OCI-LY7 (cell line): ENCODE measurements at regions not wholly inside any gene's neighbourhood (a gene's known extent, or its start where the extent isn't known, plus 50 kb on each side); places are given as distances from the start of the nearest gene placed in this dataset.

ENCODE experiments used
- BruUV-seq: library from RNA; stranded (reverse); fragments of 400-500 nt; replicated peaks from 2 replicates; lab custom pipeline; 2021; lab: Mats Ljungman, UMichigan
- CTCF ChIA-PET: fragments of 300-600 bp; sonication (Branson Sonifier 250); formaldehyde crosslinking; loops from one replicate; lab custom pipeline; 2022; ENCODE audit warnings: antibody characterized with exemption; ENCODE audit not compliant: unreplicated experiment; lab: Charles Lee
- POLR2A ChIA-PET: fragments of 300-600 bp; sonication (Branson Sonifier 250); formaldehyde crosslinking; loops from one replicate; lab custom pipeline; 2022; ENCODE audit warnings: antibody characterized with exemption; lab: Charles Lee
- DNase-seq: peaks from one replicate; pipeline ENCODE4 v3.0.0-alpha.2; 2015; ENCODE audit warnings: low spot score
- H2AFZ ChIP-seq: fragments of 200-600 bp; sonication (generic), shearing (Covaris generic); 2 replicates; pipeline ENCODE4 v1.6.1; 2014; ENCODE audit warnings: mild to moderate bottlenecking, antibody characterized with exemption, low read length, moderate library complexity
- H3K27ac ChIP-seq: fragments of 200-600 bp; sonication (generic); 2 replicates; pipeline ENCODE4 v1.5.1; 2014; ENCODE audit warnings: mixed run types, low read depth, mild to moderate bottlenecking, moderate library complexity, low read length, inconsistent platforms; ENCODE audit not compliant: poor library complexity, severe bottlenecking
- H3K36me3 ChIP-seq: fragments of 200-600 bp; sonication (generic); 2 replicates; pipeline ENCODE4 v1.6.1; 2014; ENCODE audit warnings: mild to moderate bottlenecking, antibody characterized with exemption, low read length, moderate library complexity, mixed read lengths; ENCODE audit not compliant: insufficient read depth
- H3K4me1 ChIP-seq: fragments of 200-600 bp; sonication (generic); 2 replicates; pipeline ENCODE4 v1.5.1; 2014; ENCODE audit warnings: mild to moderate bottlenecking, low read length; ENCODE audit not compliant: insufficient read depth, poor library complexity, severe bottlenecking
- H3K4me2 ChIP-seq: fragments of 200-600 bp; sonication (generic); 2 replicates; pipeline ENCODE4 v1.6.1; 2014; ENCODE audit warnings: mild to moderate bottlenecking, low read length
- H3K4me3 ChIP-seq: fragments of 200-600 bp; sonication (generic); 2 replicates; pipeline ENCODE4 v1.5.1; 2014; ENCODE audit warnings: mild to moderate bottlenecking, low read depth, low read length; ENCODE audit not compliant: poor library complexity, severe bottlenecking
- H3K79me2 ChIP-seq: fragments of 200-600 bp; sonication (generic); 2 replicates; pipeline ENCODE4 v1.6.1; 2016; ENCODE audit warnings: low read depth, mild to moderate bottlenecking, low read length, moderate library complexity, mixed read lengths; ENCODE audit not compliant: insufficient read depth
- H3K9me2 ChIP-seq: fragments of 200-600 bp; sonication (generic); 2 replicates; pipeline ENCODE4 v1.6.1; 2016; ENCODE audit warnings: mild to moderate bottlenecking, low read length, mixed read lengths; ENCODE audit not compliant: insufficient read depth
- H3K9me3 ChIP-seq: fragments of 200-600 bp; sonication (generic); 2 replicates; pipeline ENCODE4 v1.6.1; 2014; ENCODE audit warnings: mild to moderate bottlenecking, mixed run types, low read length, mixed read lengths
- H4K20me1 ChIP-seq: fragments of 200-600 bp; sonication (generic); 2 replicates; pipeline ENCODE4 v1.6.1; 2014; ENCODE audit warnings: mild to moderate bottlenecking, antibody characterized with exemption, low read length, moderate library complexity, mixed read lengths; ENCODE audit not compliant: insufficient read depth
- EZH2phosphoT487 ChIP-seq: fragments of 200-600 bp; sonication (generic); IDR thresholded peaks from 2 replicates; pipeline ENCODE4 v1.6.1; 2018; ENCODE audit warnings: low read depth, borderline replicate concordance, mild to moderate bottlenecking, mixed run types, antibody characterized with exemption, low read length, moderate library complexity, mixed read lengths
- intact Hi-C: fragments of 100-400 bp; cut with micrococcal nuclease; formaldehyde crosslinking; loops from one replicate; pipeline ENCODE4 v1.10.0; 2022; ENCODE audit not compliant: unreplicated experiment
- TF ChIP-seq, protein P1 (sequence below): fragments of 200-600 bp; sonication (generic); conservative IDR thresholded peaks from 2 replicates; pipeline ENCODE4 v1.5.1; 2014; ENCODE audit warnings: mild to moderate bottlenecking, antibody characterized with exemption, low read length, moderate library complexity, mixed read lengths

DNA sequence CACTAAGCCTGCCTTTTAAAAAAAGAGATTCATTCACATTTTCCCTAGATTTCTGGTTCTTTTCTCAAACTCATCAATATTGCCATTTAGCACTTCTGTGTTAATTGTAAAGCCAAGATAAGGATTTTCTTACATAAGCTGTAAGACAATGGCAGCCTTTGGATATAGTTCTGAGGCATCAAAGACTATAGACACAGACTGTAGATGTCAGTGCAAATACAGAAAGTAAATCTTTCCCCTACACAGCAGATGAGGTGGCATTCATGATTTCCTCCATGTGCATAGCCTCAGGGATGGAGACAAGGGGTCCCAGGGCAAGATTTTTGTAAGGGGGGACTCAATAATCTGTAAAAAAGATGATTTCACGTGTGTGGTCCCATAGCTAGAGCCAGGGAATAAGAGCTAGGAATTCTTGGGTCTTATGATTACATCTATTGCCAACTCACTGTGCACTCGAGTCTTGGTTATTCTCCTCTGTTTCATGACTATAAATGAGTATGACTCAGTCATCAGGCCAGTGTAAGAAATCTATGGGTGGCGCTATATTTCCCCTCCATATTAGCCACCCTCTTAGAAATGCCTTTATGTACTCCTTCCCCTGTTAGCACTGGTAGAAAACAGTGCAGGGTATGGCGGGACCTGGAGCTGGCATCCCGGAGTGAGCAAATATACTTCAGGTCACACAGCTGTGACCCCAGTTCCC is 207.5 kb downstream of the EXOC5 start:
- Histone ChIP-seq H3K27ac (no peak overlapping the region), H3K9me2 (no peaks in the 10 kb centered on the region), H3K4me3 (no peak overlapping the region), H3K4me2 (no peak overlapping the region), H3K36me3 (no peaks in the 10 kb centered on the region), H2AFZ (no peak overlapping the region), H3K79me2 (no peaks in the 10 kb centered on the region), H4K20me1 (no peaks in the 10 kb centered on the region), H3K4me1 (no peaks in the 10 kb centered on the region), H3K9me3 (no peaks in the 10 kb centered on the region)
- POLR2A ChIA-PET: interaction anchor here (0.6 kb wide), 1 partner anchor 600 kb away, joined by 4 read pairs; no protein-coding TSS in a partner anchor
- CTCF ChIA-PET: no interaction called here
- DNase-seq: no peak
- BruUV-seq: no TSS peak
- TF ChIP-seq, protein P1, sequence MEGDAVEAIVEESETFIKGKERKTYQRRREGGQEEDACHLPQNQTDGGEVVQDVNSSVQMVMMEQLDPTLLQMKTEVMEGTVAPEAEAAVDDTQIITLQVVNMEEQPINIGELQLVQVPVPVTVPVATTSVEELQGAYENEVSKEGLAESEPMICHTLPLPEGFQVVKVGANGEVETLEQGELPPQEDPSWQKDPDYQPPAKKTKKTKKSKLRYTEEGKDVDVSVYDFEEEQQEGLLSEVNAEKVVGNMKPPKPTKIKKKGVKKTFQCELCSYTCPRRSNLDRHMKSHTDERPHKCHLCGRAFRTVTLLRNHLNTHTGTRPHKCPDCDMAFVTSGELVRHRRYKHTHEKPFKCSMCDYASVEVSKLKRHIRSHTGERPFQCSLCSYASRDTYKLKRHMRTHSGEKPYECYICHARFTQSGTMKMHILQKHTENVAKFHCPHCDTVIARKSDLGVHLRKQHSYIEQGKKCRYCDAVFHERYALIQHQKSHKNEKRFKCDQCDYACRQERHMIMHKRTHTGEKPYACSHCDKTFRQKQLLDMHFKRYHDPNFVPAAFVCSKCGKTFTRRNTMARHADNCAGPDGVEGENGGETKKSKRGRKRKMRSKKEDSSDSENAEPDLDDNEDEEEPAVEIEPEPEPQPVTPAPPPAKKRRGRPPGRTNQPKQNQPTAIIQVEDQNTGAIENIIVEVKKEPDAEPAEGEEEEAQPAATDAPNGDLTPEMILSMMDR: no peak
- no peak for TF ChIP-seq EZH2phosphoT487
- intact Hi-C loops: loop anchor here (10.0 kb wide), 2 partner anchors 406 to 506 kb away; no protein-coding TSS in a partner anchor

DNA sequence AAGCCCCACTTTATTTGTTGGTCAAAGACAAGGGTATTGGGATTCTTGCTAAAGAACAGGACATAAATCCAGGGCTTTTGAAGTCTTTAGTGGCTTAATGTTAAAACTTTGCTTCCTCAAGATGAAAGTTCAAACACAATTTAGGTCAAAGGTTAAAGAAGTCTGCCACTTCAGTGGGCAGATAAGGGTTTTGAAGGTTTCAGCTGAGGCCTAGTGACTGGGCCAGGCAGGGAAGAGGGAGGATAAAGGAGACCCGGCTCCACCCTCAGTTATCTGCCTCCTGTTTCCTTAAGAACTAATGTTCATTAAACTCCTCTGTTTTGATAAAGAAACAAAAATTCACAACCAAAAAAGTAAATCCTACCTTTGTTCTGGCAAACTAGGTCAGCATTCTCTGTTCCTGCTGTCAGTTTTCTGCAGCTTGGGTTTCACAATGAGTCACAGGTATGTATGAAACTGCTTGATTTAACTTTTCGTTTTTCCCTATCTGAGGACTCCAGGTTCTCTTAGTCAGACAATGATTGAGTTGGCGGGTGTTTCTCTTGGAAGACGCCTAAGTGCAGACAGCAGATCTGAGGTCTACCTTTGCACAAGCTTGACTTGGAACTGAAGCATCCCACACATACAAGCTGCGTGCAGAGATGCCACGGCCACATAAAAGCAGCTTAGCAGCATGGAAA is 208.3 kb downstream of the EXOC5 start:
- TF ChIP-seq, protein P1: no peak
- H3K4me3 ChIP-seq: no peak overlapping the region
- ChIA-PET POLR2A (interaction anchor here (0.6 to 0.7 kb wide), 3 partner anchors 285 to 600 kb away, joined by 3 to 4 read pairs (median 3); no protein-coding TSS in a partner anchor), CTCF (no interaction called here)
- H3K4me1 ChIP-seq: no peaks in the 10 kb centered on the region
- BruUV-seq: no TSS peak
- H4K20me1 ChIP-seq: no peaks in the 10 kb centered on the region
- no peak overlapping the region for H3K27ac ChIP-seq
- H3K9me3 ChIP-seq: no peaks in the 10 kb centered on the region
- no peak overlapping the region for H3K4me2 ChIP-seq
- intact Hi-C loops: loop anchor here (10.0 kb wide), 2 partner anchors 406 to 506 kb away; no protein-coding TSS in a partner anchor
- H2AFZ ChIP-seq: no peak overlapping the region
- H3K9me2 ChIP-seq: no peaks in the 10 kb centered on the region
- no peaks in the 10 kb centered on the region for H3K36me3 ChIP-seq
- H3K79me2 ChIP-seq: no peaks in the 10 kb centered on the region
- DNase-seq: no peak

DNA sequence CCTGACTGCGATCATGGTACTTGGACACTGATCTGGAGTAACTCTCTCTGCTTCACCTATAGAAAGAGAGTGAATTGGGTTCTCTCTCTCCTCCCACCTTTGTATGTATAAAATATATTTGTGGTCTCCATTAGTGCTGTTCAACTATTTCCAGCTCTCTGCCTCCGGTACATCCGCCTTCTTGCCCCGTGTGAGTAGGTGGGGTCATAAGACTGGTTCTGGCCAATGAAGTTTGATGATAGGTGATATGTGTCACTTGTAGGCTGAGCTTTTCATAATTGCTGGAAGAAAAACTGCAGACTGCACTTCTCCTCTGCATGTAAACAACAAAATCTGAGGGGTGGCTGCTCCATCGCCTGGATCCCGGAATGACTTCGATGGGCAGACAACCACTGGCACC is 210.4 kb downstream of the EXOC5 start:
- H3K27ac ChIP-seq: no peak overlapping the region
- H3K4me3 ChIP-seq: no peak overlapping the region
- CTCF ChIA-PET: no interaction called here
- no peaks in the 10 kb centered on the region for H3K4me1 ChIP-seq
- H4K20me1 ChIP-seq: no peaks in the 10 kb centered on the region
- intact Hi-C loops: no loop called here
- H3K4me2 ChIP-seq: no peak overlapping the region
- H3K79me2 ChIP-seq: no peaks in the 10 kb centered on the region
- no peaks in the 10 kb centered on the region for H3K36me3 ChIP-seq
- TF ChIP-seq, protein P1: no peak
- TF ChIP-seq EZH2phosphoT487: no peak
- POLR2A ChIA-PET: no interaction called here
- H3K9me3 ChIP-seq: no peaks in the 10 kb centered on the region
- DNase-seq: no peak
- no peak overlapping the region for H2AFZ ChIP-seq
- no TSS peak for BruUV-seq
- H3K9me2 ChIP-seq: no peaks in the 10 kb centered on the region
